Fibroblast of lung (primary cell): ENCODE measurements at regions not wholly inside any gene's neighbourhood (a gene's known extent, or its start where the extent isn't known, plus 50 kb on each side); places are given as distances from the start of the nearest gene placed in this dataset.

Experiments
- CTCF ChIP-seq, 2 donors: IDR thresholded peaks in 1 of 2; conservative IDR thresholded peaks in 1 of 2; 1 replicate in 1 of 2; 2 replicates in 1 of 2; pipeline ENCODE4 v1.5.1; 2011 to 2012; ENCODE audit warnings: low read length in 2 of 2, control low read depth in 1 of 2, inconsistent platforms in 1 of 2, low read depth in 1 of 2, mild to moderate bottlenecking in 1 of 2
- EZH2 ChIP-seq: IDR thresholded peaks from 2 replicates; pipeline ENCODE4 v1.5.1; 2012; ENCODE audit warnings: low read length, control low read depth, mild to moderate bottlenecking; ENCODE audit errors: missing control alignments

GRCh38 chrX:40237731-40238178 lies 140.0 kb upstream of the BCOR start:
- TF ChIP-seq CTCF (conservative IDR thresholded peaks at IDR 0.05 in 1 of 2, IDR thresholded peaks at IDR 0.05 in 1 of 2; ENCODE audit: low read depth in 1 of 2, low read length in 2 of 2) (no peak), EZH2 (no peak)
